ENCODE measurements at regions not wholly inside any gene's neighbourhood (a gene's known extent, or its start where the extent isn't known, plus 50 kb on each side); places are given as distances from the start of the nearest gene placed in this dataset.

- Histone ChIP-seq H3K27me3 (no peaks in the 10 kb centered on the region), H3K27ac (no peak overlapping the region), H3K4me3 (no peak overlapping the region), H3K36me3 (ENCODE audit: low read depth, missing control alignments) (no peaks in the 10 kb centered on the region), H3K9me3 (no peaks in the 10 kb centered on the region), H3K4me1 (no peaks in the 10 kb centered on the region)
- no peak for DNase-seq
- 83 to 84% methylated on average over 6 of the region's 6 CpGs for WGBS, 2 donors
- no peak for TF ChIP-seq CTCF (IDR thresholded peaks at IDR 0.05)
- no peak for TF ChIP-seq POLR2A (IDR thresholded peaks at IDR 0.05)
- intact Hi-C loops (cut with DNase I; ENCODE audit: low total_unique reads): no loop called here
Measured at GRCh38 chr2:102910724-102911123, 148.9 kb downstream of the TMEM182 start.

GRCh38 chr2:102915128-102915527 is 153.3 kb downstream of the TMEM182 start:
- Histone ChIP-seq H3K9me3 (no peaks in the 10 kb centered on the region), H3K4me1 (no peaks in the 10 kb centered on the region), H3K4me3 (no peak overlapping the region), H3K27ac (no peak overlapping the region), H3K27me3 (no peaks in the 10 kb centered on the region), H3K36me3 (ENCODE audit: low read depth, missing control alignments) (no peaks in the 10 kb centered on the region)
- WGBS, 2 donors: 73 to 85% methylated on average over 2 of the region's 2 CpGs
- intact Hi-C loops (cut with DNase I; ENCODE audit: low total_unique reads): no loop called here
- no peak for DNase-seq
- TF ChIP-seq CTCF (IDR thresholded peaks at IDR 0.05): no peak
- no peak for TF ChIP-seq POLR2A (IDR thresholded peaks at IDR 0.05)

- WGBS, 2 donors: 39 to 40% methylated on average over 4 of the region's 4 CpGs
- no peak for TF ChIP-seq POLR2A (IDR thresholded peaks at IDR 0.05)
- TF ChIP-seq CTCF (IDR thresholded peaks at IDR 0.05): no peak
- H3K27ac ChIP-seq: no peak overlapping the region
Measured at GRCh38 chr2:102922321-102922720, 160.5 kb downstream of the TMEM182 start.

GRCh38 chr2:102925003-102925402 is 163.2 kb downstream of the TMEM182 start:
- WGBS, 2 donors: 88 to 92% methylated on average over 7 of the region's 7 CpGs
- Histone ChIP-seq H3K27ac (no peak overlapping the region), H3K4me1 (no peaks in the 10 kb centered on the region), H3K36me3 (ENCODE audit: low read depth, missing control alignments) (no peaks in the 10 kb centered on the region), H3K9me3 (no peaks in the 10 kb centered on the region), H3K27me3 (no peaks in the 10 kb centered on the region), H3K4me3 (no peak overlapping the region)
- TF ChIP-seq CTCF (IDR thresholded peaks at IDR 0.05) (no peak), POLR2A (IDR thresholded peaks at IDR 0.05) (no peak)
- no peak for DNase-seq
- intact Hi-C loops (cut with DNase I; ENCODE audit: low total_unique reads): no loop called here

More at GRCh38 chr2:102922321-102922720, 160.5 kb downstream of the TMEM182 start:
- intact Hi-C loops (cut with DNase I; ENCODE audit: low total_unique reads): no loop called here
- Histone ChIP-seq H3K36me3 (ENCODE audit: low read depth, missing control alignments) (no peaks in the 10 kb centered on the region), H3K4me3 (no peak overlapping the region), H3K27me3 (no peaks in the 10 kb centered on the region), H3K9me3 (no peaks in the 10 kb centered on the region), H3K4me1 (no peaks in the 10 kb centered on the region)
- DNase-seq: no peak

GRCh38 chr2:102927854-102928267 is 166.0 kb downstream of the TMEM182 start:
- intact Hi-C loops (cut with DNase I; ENCODE audit: low total_unique reads): no loop called here
- no peaks in the 10 kb centered on the region for H3K4me1 ChIP-seq
- TF ChIP-seq POLR2A (IDR thresholded peaks at IDR 0.05): no peak
- TF ChIP-seq CTCF (IDR thresholded peaks at IDR 0.05): no peak
- 76 to 79% methylated on average over 5 of the region's 5 CpGs for WGBS, 2 donors
- no peak for DNase-seq
- H3K4me3 ChIP-seq: no peak overlapping the region
- H3K9me3 ChIP-seq: no peaks in the 10 kb centered on the region
- H3K27ac ChIP-seq: no peak overlapping the region
- no peaks in the 10 kb centered on the region for H3K36me3 ChIP-seq (ENCODE audit: low read depth, missing control alignments)
- H3K27me3 ChIP-seq: no peaks in the 10 kb centered on the region
